CD8-positive, alpha-beta memory T cell (primary cell): ENCODE measurements at regions not wholly inside any gene's neighbourhood (a gene's known extent, or its start where the extent isn't known, plus 50 kb on each side); places are given as distances from the start of the nearest gene placed in this dataset.

Source experiments
- CTCF ChIA-PET: fragments of 350-600 bp; sonication (Branson Sonifier 250); formaldehyde crosslinking; loops from one replicate; lab custom pipeline; 2021; ENCODE audit warnings: antibody characterized with exemption; lab: Charles Lee
- POLR2A ChIA-PET: fragments of 350-600 bp; sonication (Branson Sonifier 250); formaldehyde crosslinking; loops from one replicate; lab custom pipeline; 2021; ENCODE audit warnings: antibody characterized with exemption; lab: Charles Lee
- DNase-seq, 5 donors: peaks; one replicate each; pipeline versions ENCODE4 v3.0.0 to v3.0.0-alpha.2; 2020 to 2022; ENCODE audit warnings: mixed read lengths in 1 of 5
- H3K27ac ChIP-seq: one replicate; pipeline ENCODE4 v1.7.0; 2013; ENCODE audit warnings: low read depth, mild to moderate bottlenecking, low read length, moderate library complexity
- H3K27me3 ChIP-seq: 2 replicates; pipeline ENCODE4 v1.7.0; 2013; ENCODE audit warnings: low read length, mild to moderate bottlenecking; ENCODE audit not compliant: insufficient read depth, poor library complexity, severe bottlenecking
- H3K36me3 ChIP-seq: 2 replicates; pipeline ENCODE4 v1.7.0; 2013; ENCODE audit warnings: mild to moderate bottlenecking, low read length, moderate library complexity; ENCODE audit not compliant: insufficient read depth
- H3K4me1 ChIP-seq: 2 replicates; pipeline ENCODE4 v1.7.0; 2013; ENCODE audit warnings: mild to moderate bottlenecking, low read length, moderate library complexity; ENCODE audit not compliant: insufficient read depth
- H3K4me3 ChIP-seq: 2 replicates; pipeline ENCODE4 v1.7.0; 2013; ENCODE audit warnings: mild to moderate bottlenecking, low read length
- H3K9me3 ChIP-seq: 2 replicates; pipeline ENCODE4 v1.7.0; 2013; ENCODE audit warnings: mild to moderate bottlenecking, low read length
- H3K27ac Mint-ChIP-seq, 8 donors: one replicate each; pipeline ENCODE4 v1.8.0; 2020 to 2021; ENCODE audit warnings: mixed read lengths in 8 of 8, mild to moderate bottlenecking in 6 of 8, inconsistent platforms in 3 of 8, moderate library complexity in 3 of 8
- H3K27me3 Mint-ChIP-seq, 2 donors: one replicate each; pipeline ENCODE4 v1.8.0; 2020 to 2021; ENCODE audit warnings: mixed read lengths in 2 of 2, mild to moderate bottlenecking in 1 of 2, moderate library complexity in 1 of 2
- H3K36me3 Mint-ChIP-seq, 3 donors: one replicate each; pipeline ENCODE4 v1.8.0; 2020 to 2021; ENCODE audit warnings: mixed read lengths in 3 of 3, inconsistent platforms in 1 of 3, mild to moderate bottlenecking in 1 of 3
- H3K4me1 Mint-ChIP-seq, 3 donors: one replicate each; pipeline ENCODE4 v1.8.0; 2020 to 2021; ENCODE audit warnings: mixed read lengths in 3 of 3, inconsistent platforms in 1 of 3, mild to moderate bottlenecking in 1 of 3
- H3K4me3 Mint-ChIP-seq, 7 donors: one replicate each; pipeline ENCODE4 v1.8.0; 2020 to 2021; ENCODE audit warnings: mixed read lengths in 7 of 7, mild to moderate bottlenecking in 6 of 7, moderate library complexity in 4 of 7, inconsistent platforms in 2 of 7
- H3K9me3 Mint-ChIP-seq, 5 donors: one replicate each; pipeline ENCODE4 v1.8.0; 2020 to 2022; ENCODE audit warnings: mixed read lengths in 5 of 5, mild to moderate bottlenecking in 3 of 5, moderate library complexity in 2 of 5, inconsistent platforms in 1 of 5

- no peak for DNase-seq
- peaks cover 3 to 30% of the 10 kb centered on the region in 2 donors for H3K27me3 Mint-ChIP-seq
- ChIA-PET CTCF (no interaction called here), POLR2A (no interaction called here)
- no peaks in the 10 kb centered on the region for H3K4me1 ChIP-seq
- H3K4me1 Mint-ChIP-seq = no peaks in the 10 kb centered on the region
- no peaks in the 10 kb centered on the region for H3K36me3 ChIP-seq
- no peak overlapping the region for H3K27ac Mint-ChIP-seq
- no peak overlapping the region for H3K4me3 Mint-ChIP-seq
- no peak overlapping the region for H3K27ac ChIP-seq
- no peaks in the 10 kb centered on the region for H3K9me3 ChIP-seq
- no peaks in the 10 kb centered on the region for H3K36me3 Mint-ChIP-seq
- no peak overlapping the region for H3K4me3 ChIP-seq
- H3K9me3 Mint-ChIP-seq = peaks cover 0 to 5% (median 2%) of the 10 kb centered on the region in 5 donors
- no peaks in the 10 kb centered on the region for H3K27me3 ChIP-seq
These were observed 238.0 kb upstream of the SOX21 start for GRCh38 chr13:94950303-94950702.

DNA sequence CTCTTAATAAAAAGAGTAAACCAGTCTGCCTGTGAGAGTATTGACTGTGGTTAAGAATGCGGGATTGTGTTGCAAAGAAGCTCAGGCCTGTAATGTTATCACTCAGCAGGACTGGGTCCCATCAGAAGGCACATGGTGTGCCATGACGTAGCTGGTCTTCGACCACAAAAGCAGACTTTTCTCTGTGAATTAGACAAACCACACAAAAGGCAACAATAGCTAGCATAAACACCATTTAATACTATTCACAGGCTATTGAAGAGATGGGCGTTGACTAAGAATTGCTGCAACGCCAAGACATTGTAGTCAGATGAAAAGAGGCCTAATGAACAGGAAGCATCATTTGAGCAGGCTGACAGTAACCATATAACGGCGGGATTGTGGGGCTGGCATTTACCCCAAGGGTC lies 235.6 kb upstream of the SOX21 start:
- no peaks in the 10 kb centered on the region for H3K4me1 ChIP-seq
- POLR2A ChIA-PET = no interaction called here
- no peaks in the 10 kb centered on the region for H3K36me3 Mint-ChIP-seq
- no peaks in the 10 kb centered on the region for H3K27me3 ChIP-seq
- H3K4me3 Mint-ChIP-seq = no peak overlapping the region
- CTCF ChIA-PET = no interaction called here
- DNase-seq = no peak
- peaks cover 0 to 5% (median 0%) of the 10 kb centered on the region in 5 donors for H3K9me3 Mint-ChIP-seq
- no peak overlapping the region for H3K4me3 ChIP-seq
- no peaks in the 10 kb centered on the region for H3K36me3 ChIP-seq
- no peaks in the 10 kb centered on the region for H3K4me1 Mint-ChIP-seq
- H3K27ac ChIP-seq = no peak overlapping the region
- peaks cover 2 to 21% of the 10 kb centered on the region in 2 donors for H3K27me3 Mint-ChIP-seq
- no peaks in the 10 kb centered on the region for H3K9me3 ChIP-seq
- no peak overlapping the region for H3K27ac Mint-ChIP-seq

DNA sequence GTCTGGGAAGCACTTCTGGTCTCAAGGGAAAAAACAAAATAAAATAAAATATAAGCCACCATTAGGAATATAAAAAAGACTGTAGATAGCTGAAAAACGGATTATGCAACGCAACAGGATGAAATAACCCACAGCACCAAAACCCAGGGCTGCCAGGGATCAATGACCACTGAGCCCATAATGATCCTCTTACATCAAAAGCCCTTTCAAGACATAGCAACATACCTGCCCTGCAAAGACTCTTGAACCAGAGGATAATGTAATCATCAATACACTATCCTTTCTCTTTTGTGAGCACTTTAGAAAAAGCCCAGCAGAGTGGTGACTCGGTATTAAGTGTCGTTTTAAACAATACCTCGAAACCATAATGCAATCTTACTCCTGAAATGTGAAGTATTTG lies 235.0 kb upstream of the SOX21 start:
- Histone ChIP-seq H3K4me1 (no peaks in the 10 kb centered on the region), H3K4me3 (no peak overlapping the region), H3K27ac (no peak overlapping the region), H3K27me3 (no peaks in the 10 kb centered on the region), H3K9me3 (no peaks in the 10 kb centered on the region), H3K36me3 (no peaks in the 10 kb centered on the region)
- Mint-ChIP-seq H3K27ac (no peak overlapping the region), H3K9me3 (peaks cover 0 to 5% (median 0%) of the 10 kb centered on the region in 5 donors), H3K4me3 (no peak overlapping the region), H3K36me3 (no peaks in the 10 kb centered on the region), H3K4me1 (no peaks in the 10 kb centered on the region), H3K27me3 (peaks cover 3 to 16% of the 10 kb centered on the region in 2 donors)
- ChIA-PET POLR2A (no interaction called here), CTCF (no interaction called here)
- no peak for DNase-seq

GRCh38 chr13:94946039-94946438 lies 233.7 kb upstream of the SOX21 start:
- H3K9me3 Mint-ChIP-seq = peaks cover 0 to 4% (median 0%) of the 10 kb centered on the region in 5 donors
- no peaks in the 10 kb centered on the region for H3K36me3 Mint-ChIP-seq
- H3K36me3 ChIP-seq = no peaks in the 10 kb centered on the region
- CTCF ChIA-PET = no interaction called here
- no peak overlapping the region for H3K27ac Mint-ChIP-seq
- no peaks in the 10 kb centered on the region for H3K4me1 Mint-ChIP-seq
- no peak for DNase-seq
- H3K9me3 ChIP-seq = no peaks in the 10 kb centered on the region
- H3K4me3 Mint-ChIP-seq = no peak overlapping the region
- H3K27me3 Mint-ChIP-seq = peaks cover 3 to 8% of the 10 kb centered on the region in 2 donors
- no peak overlapping the region for H3K27ac ChIP-seq
- H3K4me3 ChIP-seq = no peak overlapping the region
- POLR2A ChIA-PET = no interaction called here
- no peaks in the 10 kb centered on the region for H3K4me1 ChIP-seq
- no peaks in the 10 kb centered on the region for H3K27me3 ChIP-seq

GRCh38 chr13:94938124-94938523 lies 225.8 kb upstream of the SOX21 start:
- no peaks in the 10 kb centered on the region for H3K9me3 ChIP-seq
- H3K4me3 ChIP-seq = no peak overlapping the region
- ChIA-PET CTCF (no interaction called here), POLR2A (no interaction called here)
- H3K4me1 ChIP-seq = no peaks in the 10 kb centered on the region
- H3K27ac Mint-ChIP-seq = no peak overlapping the region
- no peak overlapping the region for H3K27ac ChIP-seq
- H3K4me3 Mint-ChIP-seq = no peak overlapping the region
- H3K36me3 ChIP-seq = no peaks in the 10 kb centered on the region
- no peak for DNase-seq
- peaks cover 0 to 4% (median 0%) of the 10 kb centered on the region in 5 donors for H3K9me3 Mint-ChIP-seq
- no peaks in the 10 kb centered on the region for H3K36me3 Mint-ChIP-seq
- no peaks in the 10 kb centered on the region for H3K27me3 ChIP-seq
- peaks cover 0 to 1% of the 10 kb centered on the region in 2 donors for H3K27me3 Mint-ChIP-seq
- no peaks in the 10 kb centered on the region for H3K4me1 Mint-ChIP-seq

- H3K4me1 Mint-ChIP-seq = no peaks in the 10 kb centered on the region
- no peaks in the 10 kb centered on the region for H3K36me3 ChIP-seq
- peaks cover 0 to 4% of the 10 kb centered on the region in 2 donors for H3K27me3 Mint-ChIP-seq
- CTCF ChIA-PET = no interaction called here
- no peak overlapping the region for H3K4me3 ChIP-seq
- no peak overlapping the region for H3K27ac ChIP-seq
- no peaks in the 10 kb centered on the region for H3K9me3 ChIP-seq
- POLR2A ChIA-PET = no interaction called here
- no peak overlapping the region for H3K4me3 Mint-ChIP-seq
- H3K4me1 ChIP-seq = no peaks in the 10 kb centered on the region
- H3K27me3 ChIP-seq = no peaks in the 10 kb centered on the region
- H3K9me3 Mint-ChIP-seq = peaks cover 0 to 4% (median 0%) of the 10 kb centered on the region in 5 donors
- no peak for DNase-seq
- no peaks in the 10 kb centered on the region for H3K36me3 Mint-ChIP-seq
- H3K27ac Mint-ChIP-seq = no peak overlapping the region
These were observed 224.3 kb upstream of the SOX21 start for GRCh38 chr13:94936633-94937032.

GRCh38 chr13:94933936-94934335 lies 221.6 kb upstream of the SOX21 start:
- ChIA-PET POLR2A (no interaction called here), CTCF (no interaction called here)
- H3K4me1 Mint-ChIP-seq = no peaks in the 10 kb centered on the region
- Histone ChIP-seq H3K4me1 (no peaks in the 10 kb centered on the region), H3K36me3 (no peaks in the 10 kb centered on the region), H3K4me3 (no peak overlapping the region), H3K27ac (no peak overlapping the region), H3K9me3 (no peaks in the 10 kb centered on the region), H3K27me3 (no peaks in the 10 kb centered on the region)
- H3K9me3 Mint-ChIP-seq = peaks cover 0 to 4% (median 0%) of the 10 kb centered on the region in 5 donors
- peaks cover 2 to 12% of the 10 kb centered on the region in 2 donors for H3K27me3 Mint-ChIP-seq
- H3K36me3 Mint-ChIP-seq = no peaks in the 10 kb centered on the region
- H3K4me3 Mint-ChIP-seq = no peak overlapping the region
- no peak for DNase-seq
- H3K27ac Mint-ChIP-seq = no peak overlapping the region

DNA sequence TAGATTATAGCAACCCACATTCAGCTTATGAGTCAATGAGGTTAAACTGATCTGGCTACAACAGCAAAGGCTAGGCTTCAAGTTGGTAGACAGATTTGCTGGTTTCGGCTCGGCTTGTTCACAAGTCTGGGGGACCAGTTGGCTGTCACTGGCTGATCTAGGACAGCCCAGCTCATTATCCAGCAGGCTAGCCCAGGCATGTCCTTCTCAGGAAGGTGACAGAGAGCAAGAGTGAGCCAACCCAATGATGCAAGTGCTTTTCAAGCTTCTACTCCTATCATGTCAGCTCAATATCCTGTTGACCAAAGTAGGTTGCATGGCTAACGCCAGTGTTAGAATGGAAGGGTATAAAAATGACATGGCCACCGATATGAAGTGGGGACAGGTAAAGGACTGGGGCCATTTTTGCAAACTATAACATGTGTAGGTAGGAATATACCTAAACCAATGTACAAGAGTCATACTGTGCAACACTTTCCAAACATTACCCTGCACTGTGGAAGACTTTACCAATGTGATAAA lies 220.9 kb upstream of the SOX21 start:
- CTCF ChIA-PET = no interaction called here
- Mint-ChIP-seq H3K27ac (no peak overlapping the region), H3K4me3 (no peak overlapping the region), H3K36me3 (no peaks in the 10 kb centered on the region), H3K27me3 (peaks cover 2 to 12% of the 10 kb centered on the region in 2 donors), H3K4me1 (no peaks in the 10 kb centered on the region), H3K9me3 (peaks cover 0 to 4% (median 0%) of the 10 kb centered on the region in 5 donors)
- DNase-seq = no peak
- no peaks in the 10 kb centered on the region for H3K27me3 ChIP-seq
- no peak overlapping the region for H3K4me3 ChIP-seq
- no peaks in the 10 kb centered on the region for H3K36me3 ChIP-seq
- H3K4me1 ChIP-seq = no peaks in the 10 kb centered on the region
- no peak overlapping the region for H3K27ac ChIP-seq
- POLR2A ChIA-PET = no interaction called here
- H3K9me3 ChIP-seq = no peaks in the 10 kb centered on the region
